Right lobe of liver (tissue), 4 donors: ENCODE measurements at regions not wholly inside any gene's neighbourhood (a gene's known extent, or its start where the extent isn't known, plus 50 kb on each side); places are given as distances from the start of the nearest gene placed in this dataset.

Source experiments
- POLR2A ChIP-seq: fragments of 450-650 bp; IDR thresholded peaks from one replicate; pipeline ENCODE4 v1.6.1; 2017; ENCODE audit warnings: antibody characterized with exemption, mild to moderate bottlenecking
- TF ChIP-seq, protein P1 (sequence below), 4 donors: fragments of 200-600 bp in 3 of 4; fragments of 450-650 bp in 1 of 4; IDR thresholded peaks; one replicate each; pipeline versions ENCODE4 v1.5.1 to v1.8.0; 2016 to 2022; ENCODE audit warnings: antibody characterized with exemption in 4 of 4, mild to moderate bottlenecking in 2 of 4
- donor health status: DM: no; HTN: no; CAD: no.
- donor health status: DM: no; HTN: no; CAD: no.
- donor health status: DM: no; HTN: yes; CAD: no.

GRCh38 chr20:17807651-17808050 is 107.9 kb downstream of the BANF2 start:
- TF ChIP-seq, protein P1, sequence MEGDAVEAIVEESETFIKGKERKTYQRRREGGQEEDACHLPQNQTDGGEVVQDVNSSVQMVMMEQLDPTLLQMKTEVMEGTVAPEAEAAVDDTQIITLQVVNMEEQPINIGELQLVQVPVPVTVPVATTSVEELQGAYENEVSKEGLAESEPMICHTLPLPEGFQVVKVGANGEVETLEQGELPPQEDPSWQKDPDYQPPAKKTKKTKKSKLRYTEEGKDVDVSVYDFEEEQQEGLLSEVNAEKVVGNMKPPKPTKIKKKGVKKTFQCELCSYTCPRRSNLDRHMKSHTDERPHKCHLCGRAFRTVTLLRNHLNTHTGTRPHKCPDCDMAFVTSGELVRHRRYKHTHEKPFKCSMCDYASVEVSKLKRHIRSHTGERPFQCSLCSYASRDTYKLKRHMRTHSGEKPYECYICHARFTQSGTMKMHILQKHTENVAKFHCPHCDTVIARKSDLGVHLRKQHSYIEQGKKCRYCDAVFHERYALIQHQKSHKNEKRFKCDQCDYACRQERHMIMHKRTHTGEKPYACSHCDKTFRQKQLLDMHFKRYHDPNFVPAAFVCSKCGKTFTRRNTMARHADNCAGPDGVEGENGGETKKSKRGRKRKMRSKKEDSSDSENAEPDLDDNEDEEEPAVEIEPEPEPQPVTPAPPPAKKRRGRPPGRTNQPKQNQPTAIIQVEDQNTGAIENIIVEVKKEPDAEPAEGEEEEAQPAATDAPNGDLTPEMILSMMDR (IDR thresholded peaks at IDR 0.05): no peak
- no peak for TF ChIP-seq POLR2A
